ENCODE measurements at regions not wholly inside any gene's neighbourhood (a gene's known extent, or its start where the extent isn't known, plus 50 kb on each side); places are given as distances from the start of the nearest gene placed in this dataset.
"Not testable (repeated sequence)": the region's sequence is repeated elsewhere in the genome, so short reads cannot be mapped to it uniquely, and the experiment has no call there.

DNA sequence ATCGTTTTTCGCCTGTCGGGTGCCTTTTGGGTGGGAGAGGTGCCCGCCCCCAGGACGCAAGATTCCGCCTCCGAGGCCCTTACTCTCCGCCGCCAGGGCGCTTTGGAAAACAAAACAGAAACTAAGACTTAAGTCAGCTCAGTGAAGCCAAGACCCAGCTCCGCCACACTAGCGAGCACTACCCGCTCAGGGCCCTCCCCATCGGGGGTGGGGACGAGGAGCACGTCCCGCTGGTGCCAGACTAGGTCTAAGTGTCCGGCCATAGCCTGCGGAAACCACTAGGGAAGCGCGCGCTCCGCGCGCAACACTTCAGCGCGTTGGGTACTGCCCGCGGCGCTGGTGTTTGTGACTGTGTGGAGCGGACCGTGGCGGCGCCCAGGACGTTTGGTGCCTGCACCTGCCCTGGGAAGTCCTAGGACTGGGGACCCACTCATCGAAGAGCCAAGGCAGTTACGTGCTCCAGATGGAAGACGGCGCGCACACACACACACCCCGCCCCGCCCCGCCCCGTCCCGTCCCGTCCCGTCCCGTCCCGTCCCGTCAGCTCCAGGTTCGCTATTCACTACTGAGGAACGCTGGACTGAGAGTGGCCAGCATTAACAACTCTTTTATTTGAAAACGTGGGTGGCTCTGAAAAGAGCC, 57.6 kb upstream of the BOLA1 start:
- not testable (repeated sequence) for DNase-seq

DNA sequence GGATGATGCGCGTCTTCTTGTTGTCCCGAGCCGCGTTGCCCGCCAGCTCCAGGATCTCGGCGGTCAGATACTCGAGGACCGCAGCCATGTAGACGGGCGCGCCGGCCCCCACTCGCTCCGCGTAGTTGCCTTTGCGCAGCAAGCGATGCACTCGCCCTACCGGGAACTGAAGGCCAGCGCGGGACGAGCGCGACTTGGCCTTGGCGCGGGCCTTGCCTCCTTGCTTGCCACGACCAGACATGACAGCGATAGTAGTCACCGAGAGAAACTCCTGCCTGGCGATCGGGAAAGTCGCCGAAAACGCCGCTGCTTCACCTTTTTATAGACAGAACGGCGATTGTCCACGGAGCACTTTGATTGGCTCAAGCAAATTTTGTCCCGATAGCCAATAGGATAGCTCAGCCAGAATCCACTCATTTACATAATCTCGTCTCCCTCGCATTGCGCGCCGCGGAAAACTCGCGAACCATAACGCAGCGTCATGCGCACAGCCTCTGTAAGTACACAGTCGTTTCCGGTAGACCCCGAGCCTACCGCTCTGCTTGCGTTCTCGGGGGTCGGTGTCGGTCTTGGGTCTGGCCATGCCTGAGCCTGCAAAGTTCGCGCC, 56.8 kb upstream of the BOLA1 start:
- not testable (repeated sequence) for DNase-seq

DNA sequence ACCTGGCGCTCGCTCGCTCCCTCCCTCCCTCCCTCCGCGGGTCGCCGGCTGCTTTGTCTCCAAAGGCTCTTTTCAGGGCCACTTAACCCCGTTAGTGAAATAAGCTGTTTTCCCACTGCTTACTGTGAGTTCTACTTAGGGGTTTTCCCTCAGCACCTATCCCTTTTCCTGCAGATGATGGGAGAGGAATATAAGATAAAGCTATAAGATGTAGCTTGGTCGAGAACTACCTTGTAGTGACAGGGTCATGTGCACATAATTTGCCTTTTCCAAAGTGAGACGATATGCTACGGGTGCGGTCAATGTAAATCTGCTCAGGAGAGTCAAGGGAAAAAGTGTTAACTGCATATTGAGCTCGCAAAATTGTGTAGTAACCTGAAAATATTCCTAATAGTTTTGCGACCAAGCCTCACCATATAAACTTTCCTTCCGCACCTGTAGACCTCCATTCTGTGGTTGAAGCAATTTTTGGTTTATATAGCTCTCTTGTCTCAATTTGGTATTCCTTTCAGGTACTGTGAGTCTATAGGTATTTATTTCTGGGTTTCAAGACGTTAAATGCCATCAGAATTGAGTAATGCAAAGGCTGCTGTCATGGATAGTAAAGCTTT, 55.8 kb upstream of the BOLA1 start:
- DNase-seq: peak; percentile 69

DNA sequence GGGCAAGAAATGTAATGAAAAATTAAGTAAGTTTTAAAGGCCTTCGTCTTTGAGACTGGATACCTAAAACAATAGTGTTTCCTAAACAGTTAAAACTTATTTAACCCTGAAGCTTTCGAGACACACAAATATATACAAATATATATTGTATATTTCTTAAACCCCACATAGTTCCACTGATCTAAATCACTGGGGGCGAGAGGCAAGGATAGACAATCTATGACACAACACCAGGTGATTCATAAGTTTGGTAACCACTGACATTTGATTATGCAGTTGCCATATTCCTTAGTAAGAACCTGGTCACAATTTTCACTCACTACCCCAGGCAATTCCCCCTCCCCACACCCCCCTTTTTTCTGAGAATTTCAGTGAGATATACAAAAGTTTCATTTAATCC, 55.3 kb upstream of the BOLA1 start:
- peak; percentile 78 for DNase-seq

DNA sequence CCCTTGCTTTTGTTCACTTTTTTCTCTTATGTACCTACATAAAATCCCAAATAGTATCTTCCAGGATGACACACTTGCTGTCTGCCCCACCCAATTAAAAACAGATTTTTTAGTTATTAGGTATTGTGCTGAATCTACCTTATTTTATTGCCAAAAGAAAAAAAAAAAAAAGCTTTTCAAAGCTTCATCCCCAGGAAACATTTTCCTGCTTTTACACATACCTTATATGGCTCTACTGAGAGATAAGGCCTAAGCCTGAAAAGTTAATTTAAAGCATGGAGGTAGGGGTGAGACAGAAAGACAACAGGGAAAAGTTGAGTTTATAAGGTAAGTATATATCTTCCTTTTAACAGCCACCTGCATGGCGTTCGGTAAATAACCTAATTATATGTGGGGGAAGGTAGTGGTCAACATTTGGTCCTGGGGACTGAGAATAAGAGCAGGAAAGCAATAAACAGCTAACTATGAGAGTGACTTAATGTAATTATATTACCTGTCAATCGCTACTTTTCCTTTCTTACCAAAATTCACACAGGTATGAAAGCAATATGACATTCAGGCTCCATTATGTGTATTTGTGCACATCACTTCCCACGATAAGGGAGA, 54.6 kb upstream of the BOLA1 start:
- peak; percentile 32 for DNase-seq

DNA sequence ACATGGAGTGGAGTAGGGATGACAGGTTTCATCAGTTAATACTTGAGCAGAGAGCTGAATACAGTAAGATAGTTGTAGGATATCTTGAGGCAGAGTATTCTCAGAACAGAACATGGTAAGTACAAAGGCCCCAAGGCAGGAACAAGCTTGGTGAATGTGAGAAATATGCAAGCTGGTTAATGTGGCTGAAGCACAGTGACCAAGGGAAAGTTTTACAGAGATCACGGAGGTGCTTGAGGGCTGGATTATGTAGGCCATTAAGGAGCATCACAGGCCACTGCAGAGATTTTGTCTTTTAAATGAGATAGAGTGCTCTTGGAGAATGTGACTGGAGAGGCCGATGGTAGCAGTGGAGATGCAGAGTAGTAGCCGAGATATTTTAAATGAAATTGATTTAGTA, 54.0 kb upstream of the BOLA1 start:
- DNase-seq: peak; percentile 25

DNA sequence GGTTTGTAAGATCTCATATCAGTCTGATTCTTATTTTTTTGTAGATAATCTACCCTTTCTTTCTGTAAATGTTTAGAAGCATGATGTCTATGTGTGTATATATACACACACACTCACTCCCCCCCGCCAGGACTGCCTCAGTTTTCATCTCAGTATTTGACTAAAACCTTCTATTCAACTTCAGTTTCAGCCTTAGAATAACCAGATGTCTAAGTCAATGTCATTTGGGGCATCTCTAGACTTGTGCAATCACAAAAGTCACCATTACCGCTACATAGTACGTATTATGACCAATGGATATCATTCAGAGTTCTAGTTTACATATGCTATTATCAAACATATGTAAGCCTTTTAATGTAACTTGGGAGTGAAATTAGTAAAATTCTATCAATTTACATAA, 53.3 kb upstream of the BOLA1 start:
- DNase-seq: peak; percentile 15

DNA sequence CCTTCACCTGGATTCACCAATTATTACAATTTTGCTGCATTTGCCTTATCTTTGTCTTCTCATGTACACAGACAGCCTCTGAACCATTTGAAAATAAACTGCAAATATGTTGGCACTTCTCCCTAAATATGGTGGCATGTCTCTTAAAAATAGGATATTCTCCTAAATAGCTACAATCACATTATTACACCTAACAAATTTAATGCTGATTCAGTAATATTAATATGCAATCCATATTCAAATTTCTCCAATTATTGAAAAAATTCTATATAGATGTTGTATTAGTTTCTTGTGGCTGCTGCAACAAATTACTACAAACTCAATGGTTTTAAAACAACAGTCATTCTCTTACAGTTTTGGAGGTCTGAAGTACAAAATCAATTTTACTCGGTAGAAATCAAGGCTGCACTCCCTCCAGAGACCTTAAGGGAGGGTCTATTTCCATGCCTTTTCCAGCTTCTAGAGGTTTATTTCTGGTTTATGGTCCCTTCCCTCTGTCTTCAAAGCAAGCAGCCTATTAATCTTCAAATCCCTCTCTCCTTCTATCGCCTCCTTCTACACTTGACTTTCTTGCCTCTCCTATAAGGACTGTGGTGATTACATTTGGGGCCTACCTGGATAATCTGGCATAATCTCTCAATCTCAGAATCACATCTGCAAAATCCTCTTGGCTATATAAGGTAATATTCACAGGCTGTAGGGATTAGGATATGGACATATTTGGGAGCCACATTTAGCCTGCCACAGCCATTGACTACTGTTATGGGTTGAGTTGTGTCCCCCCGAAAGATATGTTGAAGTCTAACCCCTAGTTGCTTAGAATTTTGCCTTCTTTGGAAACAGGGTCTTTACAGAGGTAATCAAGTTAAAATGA, 52.5 kb upstream of the BOLA1 start:
- peak; percentile 2 for DNase-seq

DNA sequence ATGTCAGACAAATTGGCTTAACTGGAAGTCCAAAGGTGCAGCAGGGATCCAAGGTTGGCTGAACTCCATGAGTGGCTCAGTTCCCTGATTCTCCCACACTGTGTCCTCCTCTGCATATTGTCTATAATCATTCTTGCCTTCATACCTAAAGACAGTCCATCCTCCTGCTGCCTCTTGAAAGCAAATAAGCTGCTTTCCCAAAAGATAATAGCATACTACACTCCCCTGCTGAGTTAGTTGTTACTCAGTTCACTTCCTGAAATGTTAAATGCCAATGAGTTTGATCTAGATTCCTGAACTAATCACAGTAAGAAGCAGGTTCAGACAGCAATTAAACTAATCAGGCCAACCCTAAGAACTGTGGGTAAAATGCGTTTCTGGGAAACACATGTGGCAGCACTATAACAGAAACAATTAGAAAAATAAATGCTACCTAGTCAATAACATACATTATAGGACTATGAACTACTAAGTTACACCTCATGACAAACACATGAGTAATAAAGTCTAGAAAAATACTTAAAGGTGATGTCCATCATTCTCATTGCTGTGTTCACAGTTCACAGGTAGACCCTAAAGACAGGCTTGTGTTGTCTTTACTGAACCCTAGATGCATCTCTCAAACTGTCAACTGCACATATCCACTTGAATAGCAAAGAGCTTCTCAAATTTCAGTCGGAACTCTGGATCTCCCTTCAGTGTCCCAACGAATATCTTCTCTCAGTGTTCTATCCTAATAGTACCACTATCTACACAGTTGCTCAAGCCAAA, 50.8 kb upstream of the BOLA1 start:
- peak; percentile 48 for DNase-seq

DNA sequence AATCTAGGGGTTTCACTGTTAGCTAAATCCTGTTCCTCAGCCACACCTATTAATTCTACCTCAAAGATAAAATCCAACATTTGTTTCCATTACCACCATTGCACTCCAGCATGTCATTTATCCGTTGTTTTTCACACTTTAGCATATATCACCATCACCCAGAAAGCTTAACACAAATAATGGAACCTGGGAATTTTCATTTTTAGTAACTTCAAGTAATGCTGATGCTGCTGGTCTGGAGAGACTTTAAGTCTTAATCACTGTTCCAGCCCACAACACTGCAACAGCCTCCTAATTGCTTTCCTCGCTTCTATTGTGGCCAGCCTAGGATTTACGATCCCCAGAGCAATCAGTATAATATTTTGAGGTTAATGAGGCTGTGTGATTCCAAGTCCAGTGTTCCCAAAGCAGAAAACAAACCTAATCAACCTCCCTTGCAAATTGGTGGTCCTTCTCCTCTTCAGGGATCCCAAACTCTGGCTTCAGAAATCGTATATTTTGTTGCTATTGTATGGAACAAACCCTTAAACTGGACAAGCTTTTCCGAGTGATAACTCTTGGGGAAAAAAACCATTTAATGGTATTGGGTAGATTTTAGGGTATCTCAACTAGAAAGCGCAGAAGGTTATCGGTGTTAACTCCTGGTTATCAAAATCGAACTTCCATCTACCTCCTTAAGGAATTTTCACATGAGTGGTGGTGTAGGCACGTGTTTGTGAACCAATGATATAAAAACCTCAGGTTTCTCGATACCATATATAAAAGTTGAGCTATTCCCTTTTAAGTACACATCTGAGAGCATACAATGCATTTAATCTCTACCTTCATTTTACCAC, 50.0 kb upstream of the BOLA1 start:
- peak; percentile 44 for DNase-seq

Measured in hematopoietic multipotent progenitor cell treated with erythropoietin and hydrocortisone succinate and interleukin-3 and kit ligand, for 8 days (in vitro differentiated cells).